ENCODE measurements at regions not wholly inside any gene's neighbourhood (a gene's known extent, or its start where the extent isn't known, plus 50 kb on each side); places are given as distances from the start of the nearest gene placed in this dataset.

DNA sequence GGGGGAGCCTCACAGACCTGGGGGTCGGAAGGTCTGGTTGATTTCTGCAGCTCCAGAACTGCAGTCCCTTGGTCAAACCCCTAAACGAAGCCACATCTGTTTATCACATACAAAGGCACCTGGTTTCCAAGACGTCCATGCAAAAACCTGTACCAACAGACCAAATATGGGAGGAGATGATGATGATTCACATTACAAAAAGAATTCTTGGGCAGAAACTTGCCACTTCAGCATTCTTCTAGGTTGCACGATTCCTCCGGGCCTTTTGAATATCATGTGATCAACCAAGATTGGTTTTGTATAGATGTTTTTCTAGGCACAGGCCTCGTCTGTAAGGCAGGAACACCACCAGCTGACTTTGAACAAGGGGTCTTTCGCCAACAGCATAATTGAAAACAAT, 466.3 kb downstream of the SOX9 start:
- H3K27me3 Mint-ChIP-seq (ENCODE audit: unreplicated experiment), result peaks cover 8% of the 10 kb centered on the region
- H3K4me3 Mint-ChIP-seq (ENCODE audit: unreplicated experiment), result no peak overlapping the region

DNA sequence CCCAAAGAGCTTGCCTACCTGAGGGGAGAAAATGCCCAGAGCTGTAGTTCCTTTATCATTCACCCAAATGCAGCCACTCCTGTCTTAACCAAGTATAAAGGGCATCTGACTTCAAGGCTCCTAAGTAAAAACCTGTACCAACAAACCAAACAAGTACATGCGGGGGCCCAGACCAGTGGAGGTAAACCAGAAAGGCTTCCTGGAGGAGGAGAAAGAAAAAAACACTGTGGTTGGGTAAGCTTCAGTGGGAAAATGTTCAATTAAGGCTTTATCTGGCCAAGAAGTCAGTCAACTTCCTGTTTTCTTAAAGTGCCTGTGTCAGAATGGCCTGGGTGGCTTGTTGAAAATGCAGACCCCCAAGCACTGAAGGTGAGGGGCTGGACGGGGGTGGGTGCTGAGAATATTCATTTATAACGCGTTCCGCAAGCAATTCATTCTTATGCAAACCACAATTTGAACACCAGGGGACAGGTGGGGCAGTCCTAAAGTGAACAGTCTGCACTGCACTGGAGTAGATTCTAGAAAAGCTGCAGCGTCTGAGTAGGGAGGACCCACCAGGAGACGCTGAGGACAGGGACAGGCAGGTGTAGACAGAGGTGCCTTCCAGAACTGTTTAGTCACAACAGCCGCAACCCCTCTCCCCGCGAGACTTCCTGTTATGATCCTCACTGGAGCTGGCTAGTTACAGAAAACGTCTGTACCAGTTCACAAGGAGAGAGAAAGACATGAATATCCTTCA, 467.1 kb downstream of the SOX9 start:
- H3K36me3 Mint-ChIP-seq (ENCODE audit: low read depth, unreplicated experiment), result no peaks in the 10 kb centered on the region
- no peak for DNase-seq (ENCODE audit: low spot score)
- no peak overlapping the region for H3K4me3 Mint-ChIP-seq (ENCODE audit: unreplicated experiment)
- no peak overlapping the region for H3K27ac Mint-ChIP-seq (ENCODE audit: unreplicated experiment)
- TF ChIP-seq, protein P1, sequence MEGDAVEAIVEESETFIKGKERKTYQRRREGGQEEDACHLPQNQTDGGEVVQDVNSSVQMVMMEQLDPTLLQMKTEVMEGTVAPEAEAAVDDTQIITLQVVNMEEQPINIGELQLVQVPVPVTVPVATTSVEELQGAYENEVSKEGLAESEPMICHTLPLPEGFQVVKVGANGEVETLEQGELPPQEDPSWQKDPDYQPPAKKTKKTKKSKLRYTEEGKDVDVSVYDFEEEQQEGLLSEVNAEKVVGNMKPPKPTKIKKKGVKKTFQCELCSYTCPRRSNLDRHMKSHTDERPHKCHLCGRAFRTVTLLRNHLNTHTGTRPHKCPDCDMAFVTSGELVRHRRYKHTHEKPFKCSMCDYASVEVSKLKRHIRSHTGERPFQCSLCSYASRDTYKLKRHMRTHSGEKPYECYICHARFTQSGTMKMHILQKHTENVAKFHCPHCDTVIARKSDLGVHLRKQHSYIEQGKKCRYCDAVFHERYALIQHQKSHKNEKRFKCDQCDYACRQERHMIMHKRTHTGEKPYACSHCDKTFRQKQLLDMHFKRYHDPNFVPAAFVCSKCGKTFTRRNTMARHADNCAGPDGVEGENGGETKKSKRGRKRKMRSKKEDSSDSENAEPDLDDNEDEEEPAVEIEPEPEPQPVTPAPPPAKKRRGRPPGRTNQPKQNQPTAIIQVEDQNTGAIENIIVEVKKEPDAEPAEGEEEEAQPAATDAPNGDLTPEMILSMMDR (IDR thresholded peaks at IDR 0.05; ENCODE audit: unreplicated experiment), result no peak
- peaks cover 18% of the 10 kb centered on the region for H3K4me1 Mint-ChIP-seq (ENCODE audit: unreplicated experiment)
- no peaks in the 10 kb centered on the region for H3K9me3 Mint-ChIP-seq (ENCODE audit: unreplicated experiment)
- peaks cover 8% of the 10 kb centered on the region for H3K27me3 Mint-ChIP-seq (ENCODE audit: unreplicated experiment)

More for the DNA sequence above, 466.3 kb downstream of the SOX9 start:
- Mint-ChIP-seq H3K9me3 (ENCODE audit: unreplicated experiment) (no peaks in the 10 kb centered on the region), H3K36me3 (ENCODE audit: low read depth, unreplicated experiment) (no peaks in the 10 kb centered on the region), H3K4me1 (ENCODE audit: unreplicated experiment) (peaks cover 18% of the 10 kb centered on the region), H3K27ac (ENCODE audit: unreplicated experiment) (no peak overlapping the region)
- no peak for DNase-seq (ENCODE audit: low spot score)
- TF ChIP-seq, protein P1 (IDR thresholded peaks at IDR 0.05; ENCODE audit: unreplicated experiment), result no peak

DNA sequence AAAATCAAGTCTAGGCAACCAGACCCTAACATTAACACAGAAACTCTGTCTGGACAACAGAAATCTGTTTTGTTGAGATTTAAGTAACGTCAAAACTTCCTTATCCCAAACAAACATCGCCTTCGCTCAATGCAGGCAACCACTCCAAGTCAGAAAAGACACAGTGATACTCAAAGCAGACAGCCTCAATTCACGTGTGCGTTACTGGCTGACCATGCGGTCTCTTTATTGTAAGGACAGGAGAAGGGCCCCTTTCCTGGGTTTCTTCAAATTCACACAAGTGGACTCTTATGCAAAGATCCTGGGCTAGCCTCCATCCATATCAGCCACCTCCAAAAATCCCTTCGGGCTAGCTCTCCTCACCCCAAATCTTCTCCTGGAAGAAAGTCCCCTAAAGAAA, 467.7 kb downstream of the SOX9 start:
- H3K36me3 Mint-ChIP-seq (ENCODE audit: low read depth, unreplicated experiment), result no peaks in the 10 kb centered on the region
- peaks cover 8% of the 10 kb centered on the region for H3K27me3 Mint-ChIP-seq (ENCODE audit: unreplicated experiment)
- TF ChIP-seq, protein P1 (IDR thresholded peaks at IDR 0.05; ENCODE audit: unreplicated experiment), result no peak
- H3K9me3 Mint-ChIP-seq (ENCODE audit: unreplicated experiment), result no peaks in the 10 kb centered on the region
- H3K4me1 Mint-ChIP-seq (ENCODE audit: unreplicated experiment), result peaks cover 18% of the 10 kb centered on the region
- no peak for DNase-seq (ENCODE audit: low spot score)
- no peak overlapping the region for H3K27ac Mint-ChIP-seq (ENCODE audit: unreplicated experiment)
- no peak overlapping the region for H3K4me3 Mint-ChIP-seq (ENCODE audit: unreplicated experiment)

- DNase-seq (ENCODE audit: low spot score), result no peak
- H3K27ac Mint-ChIP-seq (ENCODE audit: unreplicated experiment), result no peak overlapping the region
- no peaks in the 10 kb centered on the region for H3K36me3 Mint-ChIP-seq (ENCODE audit: low read depth, unreplicated experiment)
- peaks cover 8% of the 10 kb centered on the region for H3K27me3 Mint-ChIP-seq (ENCODE audit: unreplicated experiment)
- no peak overlapping the region for H3K4me3 Mint-ChIP-seq (ENCODE audit: unreplicated experiment)
- H3K4me1 Mint-ChIP-seq (ENCODE audit: unreplicated experiment), result peaks cover 18% of the 10 kb centered on the region
- no peaks in the 10 kb centered on the region for H3K9me3 Mint-ChIP-seq (ENCODE audit: unreplicated experiment)
- TF ChIP-seq, protein P1 (IDR thresholded peaks at IDR 0.05; ENCODE audit: unreplicated experiment), result no peak
Measured at GRCh38 chr17:72588961-72589360, 468.1 kb downstream of the SOX9 start.

GRCh38 chr17:72590382-72590781, 469.6 kb downstream of the SOX9 start:
- H3K36me3 Mint-ChIP-seq (ENCODE audit: low read depth, unreplicated experiment), result no peaks in the 10 kb centered on the region
- TF ChIP-seq, protein P1 (IDR thresholded peaks at IDR 0.05; ENCODE audit: unreplicated experiment), result no peak
- no peak for DNase-seq (ENCODE audit: low spot score)
- H3K27ac Mint-ChIP-seq (ENCODE audit: unreplicated experiment), result no peak overlapping the region
- peaks cover 8% of the 10 kb centered on the region for H3K27me3 Mint-ChIP-seq (ENCODE audit: unreplicated experiment)
- H3K4me3 Mint-ChIP-seq (ENCODE audit: unreplicated experiment), result no peak overlapping the region
- no peaks in the 10 kb centered on the region for H3K9me3 Mint-ChIP-seq (ENCODE audit: unreplicated experiment)
- H3K4me1 Mint-ChIP-seq (ENCODE audit: unreplicated experiment), result peaks cover 18% of the 10 kb centered on the region
